Ectodermal cell (in vitro differentiated cells): ENCODE measurements at regions not wholly inside any gene's neighbourhood (a gene's known extent, or its start where the extent isn't known, plus 50 kb on each side); places are given as distances from the start of the nearest gene placed in this dataset.

ENCODE experiments used
- H3K27ac ChIP-seq: 2 replicates; pipeline ENCODE4 v1.7.0; 2013; ENCODE audit warnings: mild to moderate bottlenecking, low read depth, low read length; ENCODE audit not compliant: insufficient read depth, poor library complexity, severe bottlenecking
- H3K27me3 ChIP-seq: 2 replicates; pipeline ENCODE4 v1.7.0; 2013; ENCODE audit warnings: mild to moderate bottlenecking, low read length; ENCODE audit not compliant: insufficient read depth, control insufficient read depth, poor library complexity, severe bottlenecking
- H3K36me3 ChIP-seq: one replicate; pipeline ENCODE4 v1.7.0; 2013; ENCODE audit warnings: low read length; ENCODE audit not compliant: control insufficient read depth, insufficient read depth
- H3K4me1 ChIP-seq: one replicate; pipeline ENCODE4 v1.7.0; 2013; ENCODE audit warnings: low read length; ENCODE audit not compliant: control insufficient read depth, insufficient read depth
- H3K4me3 ChIP-seq: 2 replicates; pipeline ENCODE4 v1.7.0; 2013; ENCODE audit warnings: low read depth, low read length, control low read depth; ENCODE audit not compliant: insufficient read depth
- H3K9me3 ChIP-seq: 2 replicates; pipeline ENCODE4 v1.7.0; 2013; ENCODE audit warnings: mild to moderate bottlenecking, low read length, moderate library complexity; ENCODE audit not compliant: control insufficient read depth
- WGBS, 2 experiments: methylation state at CpG; one replicate each; pipeline ENCODE4 v1.1.7; 2013; ENCODE audit warnings: missing lambda C conversion rate in 2 of 2; 5-methylcytosine and 5-hydroxymethylcytosine counted together

GRCh38 chr6:170137911-170138910 lies 152.7 kb downstream of the DLL1 start:
- Histone ChIP-seq H3K27me3 (no peaks in the 10 kb centered on the region), H3K4me3 (no peak overlapping the region), H3K9me3 (no peaks in the 10 kb centered on the region), H3K4me1 (no peaks in the 10 kb centered on the region), H3K27ac (no peak overlapping the region), H3K36me3 (no peaks in the 10 kb centered on the region)
- WGBS, 2 experiments: 91 to 93% methylated on average over 40 of the region's 40 CpGs

GRCh38 chr6:170137176-170137891 lies 153.5 kb downstream of the DLL1 start:
- no peak overlapping the region for H3K4me3 ChIP-seq
- 96 to 97% methylated on average over 50 of the region's 50 CpGs for WGBS, 2 experiments
- no peaks in the 10 kb centered on the region for H3K9me3 ChIP-seq
- H3K27ac ChIP-seq: no peak overlapping the region
- H3K36me3 ChIP-seq: no peaks in the 10 kb centered on the region
- H3K4me1 ChIP-seq: no peaks in the 10 kb centered on the region
- H3K27me3 ChIP-seq: no peaks in the 10 kb centered on the region

GRCh38 chr6:170136541-170137175 lies 154.2 kb downstream of the DLL1 start:
- 95% methylated on average over 69 of the region's 69 CpGs for WGBS, 2 experiments
- Histone ChIP-seq H3K36me3 (no peaks in the 10 kb centered on the region), H3K9me3 (no peaks in the 10 kb centered on the region), H3K27ac (no peak overlapping the region), H3K4me1 (no peaks in the 10 kb centered on the region), H3K27me3 (no peaks in the 10 kb centered on the region), H3K4me3 (no peak overlapping the region)

DNA sequence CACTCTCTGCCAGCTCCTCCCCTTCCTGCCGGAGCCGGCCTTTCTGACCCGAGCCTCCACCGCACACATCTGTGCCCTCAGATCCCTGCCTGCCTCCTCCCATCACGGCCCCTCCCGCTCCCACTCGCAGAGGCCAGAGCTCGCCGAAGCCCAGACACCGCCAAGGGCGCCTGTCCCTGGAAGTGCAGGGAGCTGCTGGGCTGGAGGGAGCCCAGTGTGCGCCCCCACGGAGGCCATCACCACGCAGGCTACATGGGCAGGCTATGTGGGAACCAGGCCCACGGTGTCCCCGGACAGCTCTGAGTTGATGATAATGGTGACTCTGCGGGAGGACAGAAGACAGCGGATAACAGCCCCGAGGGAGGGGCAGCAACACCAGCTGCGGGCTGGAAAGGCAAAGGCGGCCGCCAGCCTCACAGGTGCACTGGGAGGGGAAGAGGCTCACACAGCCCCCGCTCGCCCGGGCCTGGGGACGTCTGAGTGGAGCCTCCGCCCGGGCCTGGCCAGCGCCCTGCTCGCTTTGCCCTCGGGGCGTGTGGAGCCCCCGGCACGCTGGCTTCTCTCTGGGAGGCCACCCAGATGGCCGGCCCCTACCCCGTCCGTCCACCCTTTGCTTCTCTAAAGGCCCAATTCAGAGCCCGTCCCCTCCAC lies 154.9 kb downstream of the DLL1 start:
- H3K4me1 ChIP-seq: no peaks in the 10 kb centered on the region
- no peaks in the 10 kb centered on the region for H3K9me3 ChIP-seq
- H3K4me3 ChIP-seq: no peak overlapping the region
- no peaks in the 10 kb centered on the region for H3K36me3 ChIP-seq
- 93 to 95% methylated on average over 38 of the region's 38 CpGs for WGBS, 2 experiments
- H3K27ac ChIP-seq: no peak overlapping the region
- H3K27me3 ChIP-seq: no peaks in the 10 kb centered on the region

GRCh38 chr6:170135461-170135820 lies 155.4 kb downstream of the DLL1 start:
- no peaks in the 10 kb centered on the region for H3K27me3 ChIP-seq
- H3K4me3 ChIP-seq: no peak overlapping the region
- no peaks in the 10 kb centered on the region for H3K4me1 ChIP-seq
- no peak overlapping the region for H3K27ac ChIP-seq
- H3K9me3 ChIP-seq: no peaks in the 10 kb centered on the region
- H3K36me3 ChIP-seq: no peaks in the 10 kb centered on the region
- WGBS, 2 experiments: 94% methylated on average over 16 of the region's 16 CpGs

- no peaks in the 10 kb centered on the region for H3K4me1 ChIP-seq
- 91 to 92% methylated on average over 31 of the region's 31 CpGs for WGBS, 2 experiments
- H3K27ac ChIP-seq: no peak overlapping the region
- H3K27me3 ChIP-seq: no peaks in the 10 kb centered on the region
- no peak overlapping the region for H3K4me3 ChIP-seq
- H3K36me3 ChIP-seq: no peaks in the 10 kb centered on the region
- no peaks in the 10 kb centered on the region for H3K9me3 ChIP-seq
Measured at GRCh38 chr6:170134471-170135440, 156.1 kb downstream of the DLL1 start.

DNA sequence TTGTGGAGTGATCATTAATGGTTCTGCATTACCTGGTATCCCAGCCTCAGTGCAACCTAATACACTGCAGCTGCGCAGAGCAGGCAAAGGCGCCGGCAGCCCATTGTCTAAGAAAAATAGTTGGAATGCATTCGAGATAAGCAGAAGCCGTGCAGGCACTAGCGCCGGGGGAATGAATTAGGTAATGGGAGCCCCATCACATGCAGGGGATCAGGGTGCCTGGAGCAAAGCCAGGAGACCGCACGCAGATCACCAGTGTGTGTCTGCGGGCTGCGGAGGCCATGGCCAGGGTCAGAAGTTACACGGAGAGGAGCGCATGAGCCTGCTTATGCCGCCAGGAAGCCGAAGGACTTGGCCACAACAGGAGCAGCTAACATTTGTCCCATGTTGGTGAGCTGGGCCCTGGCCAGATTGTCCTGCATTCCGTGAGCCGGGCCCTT lies 156.8 kb downstream of the DLL1 start:
- Histone ChIP-seq H3K27ac (no peak overlapping the region), H3K9me3 (no peaks in the 10 kb centered on the region), H3K4me3 (no peak overlapping the region), H3K36me3 (no peaks in the 10 kb centered on the region), H3K4me1 (no peaks in the 10 kb centered on the region), H3K27me3 (no peaks in the 10 kb centered on the region)
- WGBS, 2 experiments: 94% methylated on average over 17 of the region's 17 CpGs

DNA sequence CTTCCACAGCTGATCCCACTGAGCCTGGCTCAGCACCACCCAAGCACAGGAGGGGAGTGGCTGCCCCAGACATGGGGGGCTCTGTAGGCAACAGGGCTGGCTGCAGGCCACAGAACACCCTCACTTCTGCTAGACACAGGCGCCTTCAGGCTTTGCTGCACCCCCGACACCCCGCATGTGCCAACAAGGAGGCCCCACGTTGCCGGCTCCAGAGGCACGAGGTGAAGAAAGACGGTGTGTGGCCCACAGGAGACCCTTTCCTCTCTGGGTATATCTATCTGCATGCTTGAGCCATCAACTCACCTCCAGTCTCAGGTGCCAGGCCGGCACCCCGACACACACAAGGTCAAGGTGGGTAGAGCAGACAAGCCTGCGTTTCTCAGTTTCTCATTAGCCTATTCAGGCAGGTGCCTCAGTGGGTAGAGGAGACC lies 158.3 kb downstream of the DLL1 start:
- H3K27ac ChIP-seq: no peak overlapping the region
- no peaks in the 10 kb centered on the region for H3K36me3 ChIP-seq
- 94 to 97% methylated on average over 10 of the region's 10 CpGs for WGBS, 2 experiments
- no peaks in the 10 kb centered on the region for H3K27me3 ChIP-seq
- H3K9me3 ChIP-seq: no peaks in the 10 kb centered on the region
- no peak overlapping the region for H3K4me3 ChIP-seq
- no peaks in the 10 kb centered on the region for H3K4me1 ChIP-seq

- WGBS, 2 experiments: 93% methylated on average over 8 to 11 of the region's 11 CpGs
Measured at GRCh38 chr6:170132011-170132521, 158.8 kb downstream of the DLL1 start.

More at GRCh38 chr6:170132011-170132521, 158.8 kb downstream of the DLL1 start:
- no peak overlapping the region for H3K4me3 ChIP-seq
- no peak overlapping the region for H3K27ac ChIP-seq
- no peaks in the 10 kb centered on the region for H3K36me3 ChIP-seq
- H3K4me1 ChIP-seq: no peaks in the 10 kb centered on the region
- H3K9me3 ChIP-seq: no peaks in the 10 kb centered on the region
- no peaks in the 10 kb centered on the region for H3K27me3 ChIP-seq
